H9 (cell line): ENCODE measurements at regions not wholly inside any gene's neighbourhood (a gene's known extent, or its start where the extent isn't known, plus 50 kb on each side); places are given as distances from the start of the nearest gene placed in this dataset.

Experiments used
- DNase-seq: peaks from one replicate; pipeline ENCODE4 v3.0.0-alpha.2; 2017
- H2AFZ ChIP-seq: one replicate; pipeline ENCODE4 v1.6.1; 2013; ENCODE audit warnings: mild to moderate bottlenecking, low read length, control low read depth, moderate library complexity
- H2AK5ac ChIP-seq: 2 replicates; pipeline ENCODE4 v1.6.1; 2013; ENCODE audit warnings: low read length, control low read depth, mixed read lengths; ENCODE audit not compliant: insufficient read length
- H2BK120ac ChIP-seq: one replicate; pipeline ENCODE4 v1.6.1; 2013; ENCODE audit warnings: low read depth, mild to moderate bottlenecking, low read length, control low read depth, inconsistent platforms; ENCODE audit not compliant: poor library complexity, severe bottlenecking
- H2BK12ac ChIP-seq: 2 replicates; pipeline ENCODE4 v1.6.1; 2013; ENCODE audit warnings: low read length, control low read depth, mixed read lengths, low read depth; ENCODE audit not compliant: insufficient read length
- H2BK15ac ChIP-seq: 2 replicates; pipeline ENCODE4 v1.6.1; 2013; ENCODE audit warnings: low read depth, low read length, control low read depth
- H2BK20ac ChIP-seq: one replicate; pipeline ENCODE4 v1.6.1; 2013; ENCODE audit warnings: low read depth, mild to moderate bottlenecking, low read length, control low read depth, inconsistent platforms; ENCODE audit not compliant: poor library complexity, severe bottlenecking
- H2BK5ac ChIP-seq: 2 replicates; pipeline ENCODE4 v1.6.1; 2013; ENCODE audit warnings: low read length, control low read depth, mixed read lengths; ENCODE audit not compliant: insufficient read length
- H3K14ac ChIP-seq: 2 replicates; pipeline ENCODE4 v1.6.1; 2013; ENCODE audit warnings: low read length, control low read depth; ENCODE audit not compliant: insufficient read depth
- H3K18ac ChIP-seq: 2 replicates; pipeline ENCODE4 v1.6.1; 2013; ENCODE audit warnings: low read depth, mild to moderate bottlenecking, mixed read lengths, low read length, control low read depth; ENCODE audit not compliant: insufficient read length
- H3K23ac ChIP-seq: 2 replicates; pipeline ENCODE4 v1.6.1; 2013; ENCODE audit warnings: low read length, control low read depth, mixed read lengths, low read depth; ENCODE audit not compliant: insufficient read length
- H3K23me2 ChIP-seq: 2 replicates; pipeline ENCODE4 v1.6.1; 2013; ENCODE audit warnings: low read depth, mild to moderate bottlenecking, mixed read lengths, low read length, control low read depth; ENCODE audit not compliant: insufficient read length, poor library complexity, severe bottlenecking
- H3K27ac ChIP-seq: 2 replicates; pipeline ENCODE4 v1.5.1; 2013; ENCODE audit warnings: low read length, control low read depth, mixed read lengths, low read depth; ENCODE audit not compliant: insufficient read length
- H3K27me3 ChIP-seq: 2 replicates; pipeline ENCODE4 v1.6.1; 2013; ENCODE audit warnings: low read length, control low read depth, inconsistent platforms; ENCODE audit not compliant: insufficient read depth
- H3K4ac ChIP-seq: 2 replicates; pipeline ENCODE4 v1.6.1; 2013; ENCODE audit warnings: low read depth, mild to moderate bottlenecking, control low read depth, inconsistent platforms, low read length, moderate library complexity
- H3K4me1 ChIP-seq: 2 replicates; pipeline ENCODE4 v1.6.1; 2013; ENCODE audit warnings: low read length, control low read depth, inconsistent platforms; ENCODE audit not compliant: insufficient read depth
- H3K4me2 ChIP-seq: 2 replicates; pipeline ENCODE4 v1.6.1; 2013; ENCODE audit warnings: low read length, control low read depth, mixed read lengths; ENCODE audit not compliant: insufficient read length, insufficient read depth
- H3K56ac ChIP-seq: 2 replicates; pipeline ENCODE4 v1.6.1; 2013; ENCODE audit warnings: low read depth, mild to moderate bottlenecking, mixed read lengths, low read length, control low read depth; ENCODE audit not compliant: insufficient read length
- H3K79me1 ChIP-seq: 2 replicates; pipeline ENCODE4 v1.6.1; 2013; ENCODE audit warnings: low read depth, mild to moderate bottlenecking, moderate library complexity, low read length, control low read depth, inconsistent platforms; ENCODE audit not compliant: insufficient read depth, poor library complexity, severe bottlenecking
- H3K79me2 ChIP-seq: 2 replicates; pipeline ENCODE4 v1.6.1; 2013; ENCODE audit warnings: low read length, control low read depth, inconsistent platforms; ENCODE audit not compliant: insufficient read depth
- H3K9ac ChIP-seq: 2 replicates; pipeline ENCODE4 v1.6.1; 2013; ENCODE audit warnings: low read length, control low read depth, mixed read lengths; ENCODE audit not compliant: insufficient read length; ENCODE audit errors: extremely low read depth
- H3K9me3 ChIP-seq: one replicate; pipeline ENCODE4 v1.6.1; 2013; ENCODE audit warnings: low read depth, low read length, inconsistent platforms; ENCODE audit not compliant: control insufficient read depth
- H3T11ph ChIP-seq: one replicate; pipeline ENCODE4 v1.6.1; 2013; ENCODE audit warnings: mild to moderate bottlenecking, low read length, control low read depth, inconsistent platforms
- H4K20me1 ChIP-seq: one replicate; pipeline ENCODE4 v1.6.1; 2013; ENCODE audit not compliant: control insufficient read depth, insufficient read length, insufficient read depth
- H4K5ac ChIP-seq: 2 replicates; pipeline ENCODE4 v1.6.1; 2013; ENCODE audit warnings: low read depth, mild to moderate bottlenecking, mixed read lengths, low read length, control low read depth; ENCODE audit not compliant: insufficient read length
- H4K8ac ChIP-seq: replicated peaks from 2 replicates; pipeline ENCODE4 v1.6.1; 2013; ENCODE audit warnings: low read length, control low read depth, mixed read lengths, low read depth; ENCODE audit not compliant: insufficient read length
- H4K91ac ChIP-seq: 2 replicates; pipeline ENCODE4 v1.6.1; 2013; ENCODE audit warnings: low read depth, mild to moderate bottlenecking, moderate library complexity, mixed read lengths, low read length, control low read depth; ENCODE audit not compliant: insufficient read length
- H3K27ac Mint-ChIP-seq, 3 experiments: 2 replicates in 2 of 3; 3 replicates in 1 of 3; pipeline ENCODE4 v1.8.0; 2020 to 2021; ENCODE audit warnings: mixed read lengths in 3 of 3, mild to moderate bottlenecking in 1 of 3, moderate library complexity in 1 of 3
- H3K27me3 Mint-ChIP-seq: 2 replicates; pipeline ENCODE4 v1.8.0; 2021; ENCODE audit warnings: low read depth, mild to moderate bottlenecking, moderate library complexity, mixed read lengths
- H3K36me3 Mint-ChIP-seq, 3 experiments: 2 replicates in 2 of 3; 3 replicates in 1 of 3; pipeline ENCODE4 v1.8.0; 2020 to 2021; ENCODE audit warnings: low read depth in 3 of 3, mixed read lengths in 3 of 3; ENCODE audit not compliant: insufficient read depth in 1 of 3
- H3K4me1 Mint-ChIP-seq, 2 experiments: 2 replicates each; pipeline ENCODE4 v1.8.0; 2020; ENCODE audit warnings: mixed read lengths in 2 of 2
- H3K4me3 Mint-ChIP-seq, 2 experiments: 2 replicates in 1 of 2; 3 replicates in 1 of 2; pipeline ENCODE4 v1.8.0; 2020 to 2021; ENCODE audit warnings: mild to moderate bottlenecking in 2 of 2, mixed read lengths in 2 of 2, moderate library complexity in 1 of 2
- H3K9me3 Mint-ChIP-seq, 2 experiments: 2 replicates in 1 of 2; 3 replicates in 1 of 2; pipeline ENCODE4 v1.8.0; 2020; ENCODE audit warnings: mild to moderate bottlenecking in 2 of 2, mixed read lengths in 2 of 2, moderate library complexity in 1 of 2
- CTCF ChIP-seq: fragments of 200-600 bp; sonication (generic); conservative IDR thresholded peaks from 3 replicates; pipeline ENCODE4 v1.8.0; 2021; ENCODE audit warnings: antibody characterized with exemption, mild to moderate bottlenecking
- WGBS: extraction: QIAGEN DNeasy Blood & Tissue Kit; methylation state at CpG from one replicate; pipeline ENCODE4 v1.1.7; 2013; ENCODE audit warnings: missing lambda C conversion rate, low lambda C conversion rate, mixed read lengths; ENCODE audit not compliant: insufficient read length; ENCODE audit errors: extremely low coverage; 5-methylcytosine and 5-hydroxymethylcytosine counted together

GRCh38 chr1:208631506-208631905 is 387.3 kb upstream of the PLXNA2 start:
- no peak for DNase-seq
- no peaks in the 10 kb centered on the region for H3K36me3 Mint-ChIP-seq
- Histone ChIP-seq H4K8ac (no peak overlapping the region), H2BK12ac (no peak overlapping the region), H2BK120ac (no peak overlapping the region), H3K9me3 (no peaks in the 10 kb centered on the region), H2AFZ (no peak overlapping the region), H3K23ac (no peak overlapping the region), H4K20me1 (no peaks in the 10 kb centered on the region), H3K4ac (no peak overlapping the region), H3K23me2 (no peaks in the 10 kb centered on the region), H3K9ac (no peak overlapping the region), H3K18ac (no peak overlapping the region), H3K4me2 (no peak overlapping the region), H3T11ph (no peak overlapping the region), H3K27me3 (no peaks in the 10 kb centered on the region), H3K4me1 (no peaks in the 10 kb centered on the region), H4K5ac (no peak overlapping the region), H2BK20ac (no peak overlapping the region), H4K91ac (no peak overlapping the region), H3K27ac (no peak overlapping the region), H2BK5ac (no peak overlapping the region), H3K14ac (no peak overlapping the region), H2BK15ac (no peak overlapping the region), H3K79me1 (no peaks in the 10 kb centered on the region), H3K79me2 (no peaks in the 10 kb centered on the region), H2AK5ac (no peak overlapping the region), H3K56ac (no peak overlapping the region)
- H3K27me3 Mint-ChIP-seq: no peaks in the 10 kb centered on the region
- TF ChIP-seq CTCF: no peak
- no CpG with 5 or more reads among the region's 4 CpGs for WGBS
- H3K4me3 Mint-ChIP-seq: no peak overlapping the region
- no peak overlapping the region for H3K27ac Mint-ChIP-seq
- H3K4me1 Mint-ChIP-seq: no peaks in the 10 kb centered on the region
- no peaks in the 10 kb centered on the region for H3K9me3 Mint-ChIP-seq
